PC-9 (cell line): ENCODE measurements at regions not wholly inside any gene's neighbourhood (a gene's known extent, or its start where the extent isn't known, plus 50 kb on each side); places are given as distances from the start of the nearest gene placed in this dataset.

Experiments
- BruUV-seq: library from RNA; stranded (reverse); fragments of 400-500 nt; replicated peaks from 2 replicates; lab custom pipeline; 2021; lab: Mats Ljungman, UMichigan
- CTCF ChIA-PET: fragments of 300-600 bp; sonication (Branson Sonifier 250); formaldehyde crosslinking; loops from one replicate; lab custom pipeline; 2022; ENCODE audit warnings: antibody characterized with exemption; lab: Charles Lee
- POLR2A ChIA-PET: fragments of 300-600 bp; sonication (Branson Sonifier 250); formaldehyde crosslinking; loops from one replicate; lab custom pipeline; 2022; ENCODE audit warnings: antibody characterized with exemption; ENCODE audit not compliant: unreplicated experiment; lab: Charles Lee
- DNase-seq, 2 experiments: peaks; one replicate each; pipeline versions ENCODE4 v3.0.0 to v3.0.0-alpha.2; 2015 to 2022; ENCODE audit warnings: mixed read lengths in 1 of 2
- H2AFZ ChIP-seq: fragments of 200-600 bp; sonication (generic); 2 replicates; pipeline ENCODE4 v1.8.1; 2017; ENCODE audit warnings: antibody characterized with exemption
- H3F3A ChIP-seq: fragments of 200-600 bp; sonication (generic); 2 replicates; pipeline ENCODE4 v1.8.1; 2017; ENCODE audit warnings: antibody characterized with exemption, mild to moderate bottlenecking, low read depth; ENCODE audit not compliant: insufficient read depth
- H3K27ac ChIP-seq: fragments of 200-600 bp; sonication (generic); 2 replicates; pipeline ENCODE4 v1.6.1; 2016; ENCODE audit warnings: mixed run types
- H3K27me3 ChIP-seq: fragments of 200-600 bp; sonication (generic); 2 replicates; pipeline ENCODE4 v1.6.1; 2016; ENCODE audit warnings: low read depth, mixed run types; ENCODE audit not compliant: insufficient read depth
- H3K36me3 ChIP-seq: fragments of 200-600 bp; sonication (generic); 2 replicates; pipeline ENCODE4 v1.6.1; 2016; ENCODE audit warnings: low read depth, mixed run types
- H3K4me1 ChIP-seq: fragments of 200-600 bp; sonication (generic); replicated peaks from 2 replicates; pipeline ENCODE4 v1.6.1; 2016; ENCODE audit warnings: mixed run types; ENCODE audit not compliant: insufficient read depth
- H3K4me2 ChIP-seq: fragments of 200-600 bp; sonication (generic); 2 replicates; pipeline ENCODE4 v1.6.1; 2017; ENCODE audit warnings: mixed run types
- H3K4me3 ChIP-seq: fragments of 200-600 bp; sonication (generic); 2 replicates; pipeline ENCODE4 v1.6.1; 2016; ENCODE audit warnings: mixed run types
- H3K79me2 ChIP-seq: fragments of 200-600 bp; sonication (generic); 2 replicates; pipeline ENCODE4 v1.6.1; 2017; ENCODE audit warnings: low read depth, mixed run types
- H3K9me2 ChIP-seq: fragments of 200-600 bp; sonication (generic); 2 replicates; pipeline ENCODE4 v1.8.1; 2017; ENCODE audit warnings: mild to moderate bottlenecking; ENCODE audit not compliant: insufficient read depth
- H3K9me3 ChIP-seq: fragments of 200-600 bp; sonication (generic); 2 replicates; pipeline ENCODE4 v1.8.1; 2016; ENCODE audit warnings: low read depth; ENCODE audit not compliant: insufficient read depth
- H4K20me1 ChIP-seq: fragments of 200-600 bp; sonication (generic); 2 replicates; pipeline ENCODE4 v1.8.1; 2017; ENCODE audit not compliant: insufficient read depth
- CTCF ChIP-seq: fragments of 200-600 bp; sonication (generic); conservative IDR thresholded peaks from 2 replicates; pipeline ENCODE4 v1.6.1; 2017; ENCODE audit warnings: mixed run types, antibody characterized with exemption, mild to moderate bottlenecking, moderate library complexity
- EZH2 ChIP-seq: fragments of 200-600 bp; sonication (generic); IDR thresholded peaks from 2 replicates; pipeline ENCODE4 v1.8.0; 2017; ENCODE audit warnings: antibody characterized with exemption, low read depth
- intact Hi-C: fragments of 100-400 bp; cut with micrococcal nuclease; formaldehyde crosslinking; loops from one replicate; pipeline ENCODE4 v1.10.0; 2022; ENCODE audit not compliant: unreplicated experiment

DNA sequence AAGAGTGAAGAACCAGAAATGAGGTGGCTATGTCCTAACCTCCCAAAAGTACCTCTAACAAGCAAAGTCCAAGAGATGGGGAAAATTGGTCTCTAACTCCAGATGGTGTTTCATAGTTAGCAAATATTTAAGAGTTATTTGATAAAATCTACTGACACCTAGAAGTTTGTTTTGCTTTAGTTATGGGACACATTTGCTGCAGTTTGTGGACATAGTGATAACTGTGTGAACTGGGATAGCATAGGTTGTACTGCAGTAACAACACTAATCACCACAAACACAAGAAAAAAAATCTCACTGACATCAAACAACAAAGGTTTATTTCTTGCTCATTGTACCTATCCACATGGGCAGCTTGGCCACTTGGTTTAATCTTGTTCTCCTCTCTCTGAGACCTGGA lies 965.0 kb upstream of the SPRY2 start:
- intact Hi-C loops = no loop called here
- TF ChIP-seq CTCF (no peak), EZH2 (no peak)
- H3K36me3 ChIP-seq = no peaks in the 10 kb centered on the region
- no peaks in the 10 kb centered on the region for H3F3A ChIP-seq
- POLR2A ChIA-PET = no interaction called here
- BruUV-seq = no TSS peak
- DNase-seq = no peak
- H3K4me3 ChIP-seq = no peak overlapping the region
- no peak overlapping the region for H3K27ac ChIP-seq
- no peaks in the 10 kb centered on the region for H3K79me2 ChIP-seq
- no peaks in the 10 kb centered on the region for H3K9me2 ChIP-seq
- H4K20me1 ChIP-seq = no peaks in the 10 kb centered on the region
- CTCF ChIA-PET = no interaction called here
- no peaks in the 10 kb centered on the region for H3K4me1 ChIP-seq
- H2AFZ ChIP-seq = no peak overlapping the region
- H3K9me3 ChIP-seq = no peaks in the 10 kb centered on the region
- no peak overlapping the region for H3K4me2 ChIP-seq
- H3K27me3 ChIP-seq = no peaks in the 10 kb centered on the region

DNA sequence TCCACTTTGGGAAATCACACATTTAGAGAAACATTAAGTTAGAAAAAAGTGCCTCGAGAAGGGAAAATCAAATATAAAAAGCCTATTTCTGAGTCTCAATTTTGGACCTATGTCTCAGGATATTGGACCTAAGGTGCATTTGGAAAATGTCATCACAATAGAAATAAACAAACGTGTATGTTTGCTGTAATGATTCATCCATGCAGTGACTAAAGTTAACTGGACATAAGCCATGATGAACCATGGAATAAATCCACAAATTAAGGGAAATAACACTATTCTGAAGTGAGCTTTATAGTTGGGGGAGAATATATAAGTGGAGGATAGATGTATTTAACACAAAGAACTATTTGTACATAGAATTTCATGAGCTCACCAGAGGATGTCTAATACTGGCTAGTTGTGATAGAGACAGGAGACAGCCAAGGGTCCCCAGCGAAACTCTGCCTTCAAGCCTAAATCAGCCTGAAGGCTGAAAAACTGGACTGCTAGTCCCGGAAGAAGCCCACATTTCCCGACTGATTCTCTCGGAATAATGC lies 963.3 kb upstream of the SPRY2 start:
- DNase-seq = no peak

DNA sequence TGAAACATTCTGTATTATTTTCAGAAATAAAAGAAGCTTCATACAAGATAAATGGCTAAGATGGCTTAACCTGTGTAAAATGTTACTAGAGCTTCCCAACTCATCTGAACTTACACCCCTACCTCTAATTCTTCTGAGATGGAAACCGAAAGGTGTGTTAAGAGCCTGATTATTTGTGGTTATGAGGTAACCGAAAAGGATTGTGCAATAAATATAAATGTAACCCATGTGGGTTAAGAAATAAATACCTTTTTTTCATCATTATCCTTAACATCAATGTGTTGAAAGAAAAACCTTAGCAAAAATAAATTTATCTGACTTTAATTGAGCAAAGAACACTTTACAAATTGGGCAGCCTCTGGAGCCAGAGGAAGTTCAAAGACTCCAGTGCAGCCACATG lies 961.8 kb upstream of the SPRY2 start:
- H3K27me3 ChIP-seq = no peaks in the 10 kb centered on the region
- intact Hi-C loops = no loop called here
- ChIA-PET POLR2A (no interaction called here), CTCF (no interaction called here)
- no TSS peak for BruUV-seq
- H3K4me1 ChIP-seq = no peaks in the 10 kb centered on the region
- H3K27ac ChIP-seq = no peak overlapping the region
- no peak for TF ChIP-seq EZH2
- no peak for TF ChIP-seq CTCF
- no peaks in the 10 kb centered on the region for H3K9me3 ChIP-seq
- H2AFZ ChIP-seq = no peak overlapping the region
- no peak overlapping the region for H3K4me3 ChIP-seq
- H3K79me2 ChIP-seq = no peaks in the 10 kb centered on the region
- no peak for DNase-seq
- no peaks in the 10 kb centered on the region for H3F3A ChIP-seq
- H3K4me2 ChIP-seq = no peak overlapping the region
- no peaks in the 10 kb centered on the region for H4K20me1 ChIP-seq
- H3K36me3 ChIP-seq = no peaks in the 10 kb centered on the region
- H3K9me2 ChIP-seq = no peaks in the 10 kb centered on the region

More for the DNA sequence above, 963.3 kb upstream of the SPRY2 start:
- no peak for TF ChIP-seq CTCF
- no peak for TF ChIP-seq EZH2
- ChIA-PET CTCF (no interaction called here), POLR2A (no interaction called here)
- Histone ChIP-seq H3F3A (no peaks in the 10 kb centered on the region), H3K27ac (no peak overlapping the region), H3K9me2 (no peaks in the 10 kb centered on the region), H3K4me1 (no peaks in the 10 kb centered on the region), H3K27me3 (no peaks in the 10 kb centered on the region), H3K36me3 (no peaks in the 10 kb centered on the region), H3K9me3 (no peaks in the 10 kb centered on the region), H2AFZ (no peak overlapping the region), H4K20me1 (no peaks in the 10 kb centered on the region), H3K4me2 (no peak overlapping the region), H3K79me2 (no peaks in the 10 kb centered on the region), H3K4me3 (no peak overlapping the region)
- intact Hi-C loops = no loop called here
- BruUV-seq = no TSS peak
